PC-9 (cell line): ENCODE measurements at regions not wholly inside any gene's neighbourhood (a gene's known extent, or its start where the extent isn't known, plus 50 kb on each side); places are given as distances from the start of the nearest gene placed in this dataset.

ENCODE experiments used
- BruUV-seq: library from RNA; stranded (reverse); fragments of 400-500 nt; replicated peaks from 2 replicates; lab custom pipeline; 2021; lab: Mats Ljungman, UMichigan
- CTCF ChIA-PET: fragments of 300-600 bp; sonication (Branson Sonifier 250); formaldehyde crosslinking; loops from one replicate; lab custom pipeline; 2022; ENCODE audit warnings: antibody characterized with exemption; lab: Charles Lee
- POLR2A ChIA-PET: fragments of 300-600 bp; sonication (Branson Sonifier 250); formaldehyde crosslinking; loops from one replicate; lab custom pipeline; 2022; ENCODE audit warnings: antibody characterized with exemption; ENCODE audit not compliant: unreplicated experiment; lab: Charles Lee
- DNase-seq, 2 experiments: peaks; one replicate each; pipeline versions ENCODE4 v3.0.0 to v3.0.0-alpha.2; 2015 to 2022; ENCODE audit warnings: mixed read lengths in 1 of 2
- H2AFZ ChIP-seq: fragments of 200-600 bp; sonication (generic); 2 replicates; pipeline ENCODE4 v1.8.1; 2017; ENCODE audit warnings: antibody characterized with exemption
- H3F3A ChIP-seq: fragments of 200-600 bp; sonication (generic); 2 replicates; pipeline ENCODE4 v1.8.1; 2017; ENCODE audit warnings: antibody characterized with exemption, mild to moderate bottlenecking, low read depth; ENCODE audit not compliant: insufficient read depth
- H3K27ac ChIP-seq: fragments of 200-600 bp; sonication (generic); 2 replicates; pipeline ENCODE4 v1.6.1; 2016; ENCODE audit warnings: mixed run types
- H3K27me3 ChIP-seq: fragments of 200-600 bp; sonication (generic); 2 replicates; pipeline ENCODE4 v1.6.1; 2016; ENCODE audit warnings: low read depth, mixed run types; ENCODE audit not compliant: insufficient read depth
- H3K36me3 ChIP-seq: fragments of 200-600 bp; sonication (generic); 2 replicates; pipeline ENCODE4 v1.6.1; 2016; ENCODE audit warnings: low read depth, mixed run types
- H3K4me1 ChIP-seq: fragments of 200-600 bp; sonication (generic); replicated peaks from 2 replicates; pipeline ENCODE4 v1.6.1; 2016; ENCODE audit warnings: mixed run types; ENCODE audit not compliant: insufficient read depth
- H3K4me2 ChIP-seq: fragments of 200-600 bp; sonication (generic); 2 replicates; pipeline ENCODE4 v1.6.1; 2017; ENCODE audit warnings: mixed run types
- H3K4me3 ChIP-seq: fragments of 200-600 bp; sonication (generic); 2 replicates; pipeline ENCODE4 v1.6.1; 2016; ENCODE audit warnings: mixed run types
- H3K79me2 ChIP-seq: fragments of 200-600 bp; sonication (generic); 2 replicates; pipeline ENCODE4 v1.6.1; 2017; ENCODE audit warnings: low read depth, mixed run types
- H3K9me2 ChIP-seq: fragments of 200-600 bp; sonication (generic); 2 replicates; pipeline ENCODE4 v1.8.1; 2017; ENCODE audit warnings: mild to moderate bottlenecking; ENCODE audit not compliant: insufficient read depth
- H3K9me3 ChIP-seq: fragments of 200-600 bp; sonication (generic); 2 replicates; pipeline ENCODE4 v1.8.1; 2016; ENCODE audit warnings: low read depth; ENCODE audit not compliant: insufficient read depth
- H4K20me1 ChIP-seq: fragments of 200-600 bp; sonication (generic); 2 replicates; pipeline ENCODE4 v1.8.1; 2017; ENCODE audit not compliant: insufficient read depth
- CTCF ChIP-seq: fragments of 200-600 bp; sonication (generic); conservative IDR thresholded peaks from 2 replicates; pipeline ENCODE4 v1.6.1; 2017; ENCODE audit warnings: mixed run types, antibody characterized with exemption, mild to moderate bottlenecking, moderate library complexity
- EZH2 ChIP-seq: fragments of 200-600 bp; sonication (generic); IDR thresholded peaks from 2 replicates; pipeline ENCODE4 v1.8.0; 2017; ENCODE audit warnings: antibody characterized with exemption, low read depth
- intact Hi-C: fragments of 100-400 bp; cut with micrococcal nuclease; formaldehyde crosslinking; loops from one replicate; pipeline ENCODE4 v1.10.0; 2022; ENCODE audit not compliant: unreplicated experiment

- no peak overlapping the region for H3K27ac ChIP-seq
- no peaks in the 10 kb centered on the region for H4K20me1 ChIP-seq
- H3K79me2 ChIP-seq: no peaks in the 10 kb centered on the region
- ChIA-PET CTCF (no interaction called here), POLR2A (interaction anchor here (0.7 kb wide), 1 partner anchor 18 kb away, joined by 9 read pairs; no protein-coding TSS in a partner anchor)
- H3K4me1 ChIP-seq: peaks cover 48% of the 10 kb centered on the region
- intact Hi-C loops: no loop called here
- no peak for TF ChIP-seq CTCF
- TF ChIP-seq EZH2: no peak
- no TSS peak for BruUV-seq
- H2AFZ ChIP-seq: no peak overlapping the region
- H3K36me3 ChIP-seq: no peaks in the 10 kb centered on the region
- H3F3A ChIP-seq: peaks cover 21% of the 10 kb centered on the region
- no peak overlapping the region for H3K4me3 ChIP-seq
- H3K9me2 ChIP-seq: no peaks in the 10 kb centered on the region
- no peak for DNase-seq
- no peaks in the 10 kb centered on the region for H3K27me3 ChIP-seq
- H3K4me2 ChIP-seq: no peak overlapping the region
- H3K9me3 ChIP-seq: peaks cover 4% of the 10 kb centered on the region; the same call in 1 of the 2 replicates
Observed at GRCh38 chr2:19139386-19139785, 219.0 kb downstream of the OSR1 start.

GRCh38 chr2:19138264-19138825, 220.1 kb downstream of the OSR1 start:
- peaks cover 48% of the 10 kb centered on the region for H3K4me1 ChIP-seq
- intact Hi-C loops: no loop called here
- CTCF ChIA-PET: interaction anchor here (0.6 kb wide), 1 partner anchor 627 kb away, joined by 3 read pairs; no protein-coding TSS in a partner anchor
- H4K20me1 ChIP-seq: no peaks in the 10 kb centered on the region
- no peak overlapping the region for H3K27ac ChIP-seq
- no peak overlapping the region for H2AFZ ChIP-seq
- H3F3A ChIP-seq: peaks cover 21% of the 10 kb centered on the region
- no peak for TF ChIP-seq EZH2
- no peak for DNase-seq
- H3K36me3 ChIP-seq: no peaks in the 10 kb centered on the region
- BruUV-seq: no TSS peak
- H3K79me2 ChIP-seq: no peaks in the 10 kb centered on the region
- peaks cover 4% of the 10 kb centered on the region; the same call in 1 of the 2 replicates for H3K9me3 ChIP-seq
- H3K27me3 ChIP-seq: no peaks in the 10 kb centered on the region
- H3K4me3 ChIP-seq: no peak overlapping the region
- no peaks in the 10 kb centered on the region for H3K9me2 ChIP-seq
- no peak overlapping the region for H3K4me2 ChIP-seq
- POLR2A ChIA-PET: no interaction called here

- Histone ChIP-seq H3K9me2 (no peaks in the 10 kb centered on the region), H3K4me2 (no peak overlapping the region), H3K4me3 (no peak overlapping the region), H3K27me3 (no peaks in the 10 kb centered on the region), H3K79me2 (no peaks in the 10 kb centered on the region), H2AFZ (no peak overlapping the region), H4K20me1 (no peaks in the 10 kb centered on the region), H3F3A (peaks cover 17% of the 10 kb centered on the region), H3K9me3 (no peaks in the 10 kb centered on the region), H3K36me3 (no peaks in the 10 kb centered on the region), H3K4me1 (peaks cover 41% of the 10 kb centered on the region), H3K27ac (no peak overlapping the region)
- DNase-seq: no peak
- ChIA-PET CTCF (no interaction called here), POLR2A (no interaction called here)
- TF ChIP-seq EZH2 (no peak), CTCF (no peak)
- intact Hi-C loops: no loop called here
- BruUV-seq: no TSS peak
Observed at GRCh38 chr2:19137433-19137832, 221.0 kb downstream of the OSR1 start.

- Histone ChIP-seq H3K27ac (no peak overlapping the region), H3K79me2 (no peaks in the 10 kb centered on the region), H3K36me3 (no peaks in the 10 kb centered on the region), H4K20me1 (no peaks in the 10 kb centered on the region), H3K4me2 (no peak overlapping the region), H3K4me1 (peaks cover 15% of the 10 kb centered on the region), H2AFZ (no peak overlapping the region), H3F3A (no peaks in the 10 kb centered on the region), H3K27me3 (no peaks in the 10 kb centered on the region), H3K4me3 (no peak overlapping the region), H3K9me2 (no peaks in the 10 kb centered on the region), H3K9me3 (no peaks in the 10 kb centered on the region)
- intact Hi-C loops: no loop called here
- CTCF ChIA-PET: interaction anchor here (0.7 kb wide), 1 partner anchor 45 kb away, joined by 3 read pairs; no protein-coding TSS in a partner anchor
- POLR2A ChIA-PET: interaction anchor here (0.6 kb wide), 1 partner anchor 24 kb away, joined by 6 read pairs; no protein-coding TSS in a partner anchor
- BruUV-seq: no TSS peak
- TF ChIP-seq CTCF (no peak), EZH2 (no peak)
- no peak for DNase-seq
Observed at GRCh38 chr2:19132967-19133366, 225.5 kb downstream of the OSR1 start.
